Retinal pigment epithelial cell (primary cell): ENCODE measurements at regions not wholly inside any gene's neighbourhood (a gene's known extent, or its start where the extent isn't known, plus 50 kb on each side); places are given as distances from the start of the nearest gene placed in this dataset.

ENCODE experiments used
- DNase-seq: peaks from one replicate; pipeline ENCODE4 v3.0.0-alpha.2; 2010; ENCODE audit warnings: low read depth
- H3K4me3 ChIP-seq: 2 replicates; pipeline ENCODE4 v1.5.1; 2011; ENCODE audit warnings: mild to moderate bottlenecking, low read length, control low read depth, moderate library complexity
- CTCF ChIP-seq: conservative IDR thresholded peaks from 2 replicates; pipeline ENCODE4 v1.5.1; 2011; ENCODE audit warnings: low read depth, low read length, control low read depth, inconsistent platforms

GRCh38 chr3:55180161-55180560 is 252.3 kb upstream of the LRTM1 start:
- no peak for DNase-seq
- TF ChIP-seq CTCF: no peak
- H3K4me3 ChIP-seq: no peak overlapping the region

DNA sequence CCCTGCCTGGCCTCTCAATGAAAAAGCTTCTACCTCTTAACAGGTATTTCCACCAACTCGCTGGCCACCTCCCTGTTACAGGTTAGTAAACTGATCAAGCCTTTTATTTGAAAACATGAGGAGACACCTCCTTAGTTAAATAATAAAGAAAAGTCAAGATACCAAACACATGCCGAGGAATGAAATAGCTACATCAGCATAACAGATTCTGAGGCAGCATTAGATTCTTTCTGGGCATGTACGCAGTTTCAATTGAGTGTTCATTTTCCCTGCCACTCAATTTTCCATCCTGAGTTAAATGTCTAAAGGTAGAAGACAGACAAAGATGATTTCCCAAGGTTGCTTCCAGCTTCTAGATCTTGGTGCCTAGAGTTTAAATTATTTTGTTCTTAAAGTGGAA is 250.5 kb upstream of the LRTM1 start:
- H3K4me3 ChIP-seq: no peak overlapping the region
- TF ChIP-seq CTCF: no peak
- DNase-seq: no peak

DNA sequence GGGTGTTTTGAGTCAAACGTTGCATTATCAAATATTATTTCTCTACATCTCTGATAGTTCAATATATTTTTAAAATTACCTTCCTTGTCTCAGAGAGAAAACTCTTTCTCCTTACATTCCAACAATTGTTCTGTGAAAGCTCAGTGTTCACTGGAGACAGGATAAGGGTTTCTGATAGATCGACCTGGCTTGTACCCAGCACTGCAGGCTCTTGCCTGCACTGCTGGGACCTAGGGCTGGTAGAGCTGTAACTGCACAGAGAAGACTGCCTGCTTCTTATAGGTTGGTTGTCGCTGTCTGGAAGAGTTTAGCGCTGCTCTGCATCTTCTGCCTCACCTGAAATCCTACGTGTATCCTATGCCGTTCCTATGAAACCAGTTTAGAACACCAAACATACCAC is 249.9 kb upstream of the LRTM1 start:
- no peak overlapping the region for H3K4me3 ChIP-seq
- DNase-seq: no peak
- no peak for TF ChIP-seq CTCF

GRCh38 chr3:55175423-55175822 is 247.6 kb upstream of the LRTM1 start:
- H3K4me3 ChIP-seq: no peak overlapping the region
- no peak for TF ChIP-seq CTCF
- no peak for DNase-seq

DNA sequence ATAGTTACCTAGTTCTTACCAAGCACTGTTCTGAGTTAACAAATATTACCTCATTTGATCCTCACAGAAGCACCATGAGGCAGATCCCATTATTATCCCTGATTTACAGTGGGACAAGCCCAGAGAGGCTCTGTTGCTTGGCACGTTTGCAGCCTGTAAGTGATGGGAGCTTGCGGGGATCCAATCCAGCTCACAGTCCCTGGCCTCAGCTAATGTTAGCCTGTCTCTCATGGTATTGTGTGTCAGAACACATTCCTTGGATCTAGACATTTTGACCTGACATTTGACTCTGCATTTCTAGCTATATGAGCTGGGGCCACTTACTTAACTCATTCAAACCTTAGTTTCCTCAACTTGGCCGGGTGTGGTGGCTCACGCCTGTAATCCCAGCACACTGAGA is 246.9 kb upstream of the LRTM1 start:
- TF ChIP-seq CTCF: no peak
- DNase-seq: no peak
- H3K4me3 ChIP-seq: no peak overlapping the region

DNA sequence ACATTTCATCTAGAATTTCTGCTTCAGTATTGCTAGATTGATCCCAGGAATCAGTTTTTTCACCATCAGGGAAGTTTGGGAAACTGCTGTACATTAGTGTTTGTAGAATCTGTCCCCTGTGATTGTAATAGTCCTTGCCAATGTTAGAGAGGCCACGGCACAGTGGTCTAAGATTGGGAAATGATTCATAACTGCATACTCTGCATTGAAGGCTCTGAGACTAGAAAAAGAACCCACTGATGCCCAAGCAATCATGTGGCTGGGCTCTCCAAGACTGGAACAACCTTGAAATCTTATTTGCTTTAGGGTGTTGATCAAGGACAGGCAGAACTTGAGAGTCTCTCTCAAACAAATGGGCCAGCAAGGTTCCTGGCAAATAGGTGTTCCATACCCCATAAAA is 245.6 kb upstream of the LRTM1 start:
- DNase-seq: no peak
- TF ChIP-seq CTCF: no peak
- H3K4me3 ChIP-seq: no peak overlapping the region

- DNase-seq: no peak
- H3K4me3 ChIP-seq: no peak overlapping the region
- no peak for TF ChIP-seq CTCF
Observed at GRCh38 chr3:55172913-55173312, 245.1 kb upstream of the LRTM1 start.
